ENCODE measurements at regions not wholly inside any gene's neighbourhood (a gene's known extent, or its start where the extent isn't known, plus 50 kb on each side); places are given as distances from the start of the nearest gene placed in this dataset.

DNA sequence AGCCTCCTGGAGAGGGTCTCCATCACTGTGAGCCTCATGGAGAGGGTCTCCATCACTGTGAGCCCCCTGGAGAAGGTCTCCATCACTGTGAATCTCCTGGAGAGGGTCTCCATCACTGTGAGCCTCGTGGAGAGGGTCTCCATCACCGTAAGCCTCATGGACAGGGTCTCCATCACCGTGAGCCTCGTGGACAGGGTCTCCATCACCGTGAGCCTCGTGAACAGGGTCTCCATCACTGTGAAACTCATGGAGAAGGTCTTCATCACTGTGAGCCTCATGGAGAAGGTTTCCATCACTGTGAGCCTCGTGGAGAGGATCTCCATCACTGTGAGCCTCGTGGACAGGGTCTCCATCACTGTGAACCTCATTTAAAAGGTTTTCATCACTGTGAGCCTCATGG lies 140.0 kb downstream of the ERMARD start:
- H3K36me3 ChIP-seq (ENCODE audit: control insufficient read depth in 2 of 2, insufficient read depth in 2 of 2, low read length in 1 of 2), result no peaks in the 10 kb centered on the region
- no peak overlapping the region for H3K27ac ChIP-seq (ENCODE audit: low read depth in 2 of 2, low read length in 1 of 2)
- WGBS, 2 donors, result 66 to 74% methylated on average over 8 of the region's 8 CpGs
- H3K27me3 ChIP-seq (ENCODE audit: control insufficient read depth in 1 of 2, insufficient read depth in 2 of 2, low read length in 2 of 2), result no peaks in the 10 kb centered on the region
- H3K4me1 ChIP-seq (ENCODE audit: control insufficient read depth in 2 of 2, insufficient read depth in 2 of 2, low read length in 1 of 2), result peaks cover 0 to 2% of the 10 kb centered on the region in 2 donors
- H3K9me3 ChIP-seq (ENCODE audit: control insufficient read depth in 2 of 2, insufficient read depth in 1 of 2, low read depth in 1 of 2, low read length in 1 of 2), result peaks cover 3 to 8% of the 10 kb centered on the region in 2 donors
- H3K4me3 ChIP-seq (ENCODE audit: low read depth in 1 of 2, low read length in 2 of 2), result no peak overlapping the region

GRCh38 chr6:169890901-169891300 lies 139.5 kb downstream of the ERMARD start:
- 89% methylated on average over 7 of the region's 7 CpGs for WGBS, 2 donors
- H3K27me3 ChIP-seq (ENCODE audit: control insufficient read depth in 1 of 2, insufficient read depth in 2 of 2, low read length in 2 of 2), result no peaks in the 10 kb centered on the region
- H3K36me3 ChIP-seq (ENCODE audit: control insufficient read depth in 2 of 2, insufficient read depth in 2 of 2, low read length in 1 of 2), result no peaks in the 10 kb centered on the region
- H3K4me1 ChIP-seq (ENCODE audit: control insufficient read depth in 2 of 2, insufficient read depth in 2 of 2, low read length in 1 of 2), result peaks cover 0 to 2% of the 10 kb centered on the region in 2 donors
- H3K27ac ChIP-seq (ENCODE audit: low read depth in 2 of 2, low read length in 1 of 2), result no peak overlapping the region
- H3K9me3 ChIP-seq (ENCODE audit: control insufficient read depth in 2 of 2, insufficient read depth in 1 of 2, low read depth in 1 of 2, low read length in 1 of 2), result peaks cover 3 to 8% of the 10 kb centered on the region in 2 donors
- H3K4me3 ChIP-seq (ENCODE audit: low read depth in 1 of 2, low read length in 2 of 2), result no peak overlapping the region

DNA sequence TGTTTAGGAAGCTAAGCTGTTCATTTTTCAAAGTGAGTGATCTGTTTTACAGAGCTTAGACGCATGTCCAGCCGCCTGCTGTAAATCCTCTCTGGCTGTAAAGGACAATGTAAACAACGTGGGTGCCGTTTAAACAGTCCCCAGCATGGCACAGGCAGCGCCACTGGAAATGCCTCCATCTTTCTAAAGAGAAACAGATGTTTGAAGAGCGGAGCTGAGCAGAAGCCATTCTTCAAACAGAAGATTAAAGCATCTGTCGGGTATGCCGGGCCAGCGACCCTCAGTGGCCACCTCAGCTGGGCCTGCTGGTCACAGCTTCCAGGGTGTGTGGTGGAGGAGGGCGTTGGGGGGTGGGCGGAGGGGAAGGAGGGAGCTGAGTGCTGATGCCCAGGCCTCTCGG lies 138.6 kb downstream of the ERMARD start:
- Histone ChIP-seq H3K4me1 (ENCODE audit: control insufficient read depth in 2 of 2, insufficient read depth in 2 of 2, low read length in 1 of 2) (peaks cover 0 to 2% of the 10 kb centered on the region in 2 donors), H3K36me3 (ENCODE audit: control insufficient read depth in 2 of 2, insufficient read depth in 2 of 2, low read length in 1 of 2) (no peaks in the 10 kb centered on the region), H3K27ac (ENCODE audit: low read depth in 2 of 2, low read length in 1 of 2) (no peak overlapping the region), H3K9me3 (ENCODE audit: control insufficient read depth in 2 of 2, insufficient read depth in 1 of 2, low read depth in 1 of 2, low read length in 1 of 2) (peaks cover 3 to 8% of the 10 kb centered on the region in 2 donors), H3K27me3 (ENCODE audit: control insufficient read depth in 1 of 2, insufficient read depth in 2 of 2, low read length in 2 of 2) (no peaks in the 10 kb centered on the region), H3K4me3 (ENCODE audit: low read depth in 1 of 2, low read length in 2 of 2) (no peak overlapping the region)
- 40 to 58% methylated on average over 12 of the region's 12 CpGs for WGBS, 2 donors

- H3K4me1 ChIP-seq (ENCODE audit: control insufficient read depth in 2 of 2, insufficient read depth in 2 of 2, low read length in 1 of 2), result peaks cover 0 to 2% of the 10 kb centered on the region in 2 donors
- no peak overlapping the region for H3K27ac ChIP-seq (ENCODE audit: low read depth in 2 of 2, low read length in 1 of 2)
- 61 to 70% methylated on average over 14 of the region's 14 CpGs for WGBS, 2 donors
- peaks cover 3 to 8% of the 10 kb centered on the region in 2 donors for H3K9me3 ChIP-seq (ENCODE audit: control insufficient read depth in 2 of 2, insufficient read depth in 1 of 2, low read depth in 1 of 2, low read length in 1 of 2)
- no peak overlapping the region for H3K4me3 ChIP-seq (ENCODE audit: low read depth in 1 of 2, low read length in 2 of 2)
- H3K36me3 ChIP-seq (ENCODE audit: control insufficient read depth in 2 of 2, insufficient read depth in 2 of 2, low read length in 1 of 2), result no peaks in the 10 kb centered on the region
- no peaks in the 10 kb centered on the region for H3K27me3 ChIP-seq (ENCODE audit: control insufficient read depth in 1 of 2, insufficient read depth in 2 of 2, low read length in 2 of 2)
Observed at GRCh38 chr6:169887529-169888140, 136.2 kb downstream of the ERMARD start.

- Histone ChIP-seq H3K9me3 (ENCODE audit: control insufficient read depth in 2 of 2, insufficient read depth in 1 of 2, low read depth in 1 of 2, low read length in 1 of 2) (peaks cover 2 to 5% of the 10 kb centered on the region in 2 donors), H3K27me3 (ENCODE audit: control insufficient read depth in 1 of 2, insufficient read depth in 2 of 2, low read length in 2 of 2) (no peaks in the 10 kb centered on the region), H3K4me1 (ENCODE audit: control insufficient read depth in 2 of 2, insufficient read depth in 2 of 2, low read length in 1 of 2) (peaks cover 0 to 2% of the 10 kb centered on the region in 2 donors), H3K27ac (ENCODE audit: low read depth in 2 of 2, low read length in 1 of 2) (no peak overlapping the region), H3K4me3 (ENCODE audit: low read depth in 1 of 2, low read length in 2 of 2) (no peak overlapping the region), H3K36me3 (ENCODE audit: control insufficient read depth in 2 of 2, insufficient read depth in 2 of 2, low read length in 1 of 2) (no peaks in the 10 kb centered on the region)
- WGBS, 2 donors, result 84 to 86% methylated on average over 15 of the region's 15 CpGs
Observed at GRCh38 chr6:169886631-169887227, 135.3 kb downstream of the ERMARD start.

GRCh38 chr6:169885831-169886230 lies 134.4 kb downstream of the ERMARD start:
- 85 to 93% methylated on average over 4 of the region's 4 CpGs for WGBS, 2 donors
- Histone ChIP-seq H3K27ac (ENCODE audit: low read depth in 2 of 2, low read length in 1 of 2) (no peak overlapping the region), H3K27me3 (ENCODE audit: control insufficient read depth in 1 of 2, insufficient read depth in 2 of 2, low read length in 2 of 2) (no peaks in the 10 kb centered on the region)

DNA sequence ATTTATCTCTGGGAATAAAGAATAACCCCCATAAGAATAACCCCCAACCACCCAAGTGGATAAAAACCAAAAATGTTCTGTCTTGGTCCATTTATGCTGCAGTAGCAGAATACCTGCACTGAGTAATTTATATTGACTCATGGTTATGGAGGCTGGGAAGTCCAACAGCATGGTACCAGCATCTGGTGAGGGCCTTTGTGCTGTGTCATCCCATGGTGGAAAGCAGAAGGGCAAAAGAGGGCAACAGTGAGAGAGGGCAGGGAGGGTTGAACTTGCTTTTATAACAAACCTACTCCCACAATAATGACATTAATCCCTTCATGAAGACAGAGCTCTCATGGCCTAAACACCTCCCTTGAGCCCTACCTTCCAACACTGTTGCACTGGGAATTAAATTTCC lies 133.7 kb downstream of the ERMARD start:
- Histone ChIP-seq H3K4me3 (ENCODE audit: low read depth in 1 of 2, low read length in 2 of 2) (no peak overlapping the region), H3K4me1 (ENCODE audit: control insufficient read depth in 2 of 2, insufficient read depth in 2 of 2, low read length in 1 of 2) (peaks cover 0 to 2% of the 10 kb centered on the region in 2 donors), H3K36me3 (ENCODE audit: control insufficient read depth in 2 of 2, insufficient read depth in 2 of 2, low read length in 1 of 2) (no peaks in the 10 kb centered on the region), H3K9me3 (ENCODE audit: control insufficient read depth in 2 of 2, insufficient read depth in 1 of 2, low read depth in 1 of 2, low read length in 1 of 2) (no peaks in the 10 kb centered on the region), H3K27me3 (ENCODE audit: control insufficient read depth in 1 of 2, insufficient read depth in 2 of 2, low read length in 2 of 2) (no peaks in the 10 kb centered on the region), H3K27ac (ENCODE audit: low read depth in 2 of 2, low read length in 1 of 2) (no peak overlapping the region)

More at GRCh38 chr6:169885831-169886230, 134.4 kb downstream of the ERMARD start:
- Histone ChIP-seq H3K4me3 (ENCODE audit: low read depth in 1 of 2, low read length in 2 of 2) (no peak overlapping the region), H3K36me3 (ENCODE audit: control insufficient read depth in 2 of 2, insufficient read depth in 2 of 2, low read length in 1 of 2) (no peaks in the 10 kb centered on the region), H3K9me3 (ENCODE audit: control insufficient read depth in 2 of 2, insufficient read depth in 1 of 2, low read depth in 1 of 2, low read length in 1 of 2) (no peaks in the 10 kb centered on the region), H3K4me1 (ENCODE audit: control insufficient read depth in 2 of 2, insufficient read depth in 2 of 2, low read length in 1 of 2) (peaks cover 0 to 2% of the 10 kb centered on the region in 2 donors)

- peaks cover 0 to 2% of the 10 kb centered on the region in 2 donors for H3K4me1 ChIP-seq (ENCODE audit: control insufficient read depth in 2 of 2, insufficient read depth in 2 of 2, low read length in 1 of 2)
- no peaks in the 10 kb centered on the region for H3K36me3 ChIP-seq (ENCODE audit: control insufficient read depth in 2 of 2, insufficient read depth in 2 of 2, low read length in 1 of 2)
- H3K9me3 ChIP-seq (ENCODE audit: control insufficient read depth in 2 of 2, insufficient read depth in 1 of 2, low read depth in 1 of 2, low read length in 1 of 2), result no peaks in the 10 kb centered on the region
- no peaks in the 10 kb centered on the region for H3K27me3 ChIP-seq (ENCODE audit: control insufficient read depth in 1 of 2, insufficient read depth in 2 of 2, low read length in 2 of 2)
- H3K27ac ChIP-seq (ENCODE audit: low read depth in 2 of 2, low read length in 1 of 2), result no peak overlapping the region
- no peak overlapping the region for H3K4me3 ChIP-seq (ENCODE audit: low read depth in 1 of 2, low read length in 2 of 2)
- 83 to 85% methylated on average over 6 of the region's 6 CpGs for WGBS, 2 donors
Observed at GRCh38 chr6:169884158-169884557, 132.7 kb downstream of the ERMARD start.

GRCh38 chr6:169883316-169883715 lies 131.9 kb downstream of the ERMARD start:
- Histone ChIP-seq H3K9me3 (ENCODE audit: control insufficient read depth in 2 of 2, insufficient read depth in 1 of 2, low read depth in 1 of 2, low read length in 1 of 2) (no peaks in the 10 kb centered on the region), H3K27me3 (ENCODE audit: control insufficient read depth in 1 of 2, insufficient read depth in 2 of 2, low read length in 2 of 2) (no peaks in the 10 kb centered on the region), H3K4me1 (ENCODE audit: control insufficient read depth in 2 of 2, insufficient read depth in 2 of 2, low read length in 1 of 2) (peaks cover 0 to 2% of the 10 kb centered on the region in 2 donors), H3K36me3 (ENCODE audit: control insufficient read depth in 2 of 2, insufficient read depth in 2 of 2, low read length in 1 of 2) (no peaks in the 10 kb centered on the region), H3K27ac (ENCODE audit: low read depth in 2 of 2, low read length in 1 of 2) (no peak overlapping the region), H3K4me3 (ENCODE audit: low read depth in 1 of 2, low read length in 2 of 2) (no peak overlapping the region)
- 86 to 88% methylated on average over 10 of the region's 10 CpGs for WGBS, 2 donors

- H3K27me3 ChIP-seq (ENCODE audit: control insufficient read depth in 1 of 2, insufficient read depth in 2 of 2, low read length in 2 of 2), result no peaks in the 10 kb centered on the region
- H3K4me3 ChIP-seq (ENCODE audit: low read depth in 1 of 2, low read length in 2 of 2), result no peak overlapping the region
- H3K4me1 ChIP-seq (ENCODE audit: control insufficient read depth in 2 of 2, insufficient read depth in 2 of 2, low read length in 1 of 2), result peaks cover 0 to 2% of the 10 kb centered on the region in 2 donors
- 84 to 86% methylated on average over 13 of the region's 13 CpGs for WGBS, 2 donors
- H3K36me3 ChIP-seq (ENCODE audit: control insufficient read depth in 2 of 2, insufficient read depth in 2 of 2, low read length in 1 of 2), result no peaks in the 10 kb centered on the region
- no peak overlapping the region for H3K27ac ChIP-seq (ENCODE audit: low read depth in 2 of 2, low read length in 1 of 2)
- no peaks in the 10 kb centered on the region for H3K9me3 ChIP-seq (ENCODE audit: control insufficient read depth in 2 of 2, insufficient read depth in 1 of 2, low read depth in 1 of 2, low read length in 1 of 2)
Observed at GRCh38 chr6:169881976-169882375, 130.6 kb downstream of the ERMARD start.

Measured in esophagus (tissue), 2 donors.